ENCODE measurements at regions not wholly inside any gene's neighbourhood (a gene's known extent, or its start where the extent isn't known, plus 50 kb on each side); places are given as distances from the start of the nearest gene placed in this dataset.
"Not testable (repeated sequence)": the region's sequence is repeated elsewhere in the genome, so short reads cannot be mapped to it uniquely, and the experiment has no call there.

DNA sequence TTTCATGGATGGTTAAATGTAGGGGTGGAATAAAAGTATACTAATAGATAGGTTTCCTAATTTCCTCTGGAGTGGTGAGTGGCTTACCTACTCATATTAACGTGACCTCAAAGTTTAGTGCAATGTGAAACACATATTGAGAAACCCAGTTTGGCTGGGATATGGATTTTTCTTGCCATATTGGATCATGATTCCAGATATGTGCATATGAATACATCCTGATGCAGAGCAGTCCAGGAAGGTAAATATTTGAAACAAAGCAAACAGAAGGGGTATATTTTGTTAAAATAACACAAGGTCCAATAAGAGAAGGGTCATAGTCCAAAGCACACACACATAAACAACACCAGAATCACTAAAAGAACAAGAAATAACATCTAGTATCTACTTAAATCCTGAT is 608.1 kb downstream of the PKHD1 start:
- intact Hi-C loops (cut with DNase I) = no loop called here
- no peak for DNase-seq (ENCODE audit: low spot score)

- DNase-seq (ENCODE audit: low spot score) = no peak
- intact Hi-C loops (cut with DNase I) = no loop called here
Observed at GRCh38 chr6:51480040-51480439, 607.4 kb downstream of the PKHD1 start.

- DNase-seq (ENCODE audit: low spot score); intact Hi-C loops (cut with DNase I): not testable (repeated sequence)
Observed at GRCh38 chr6:51485869-51486268, 601.5 kb downstream of the PKHD1 start.

DNA sequence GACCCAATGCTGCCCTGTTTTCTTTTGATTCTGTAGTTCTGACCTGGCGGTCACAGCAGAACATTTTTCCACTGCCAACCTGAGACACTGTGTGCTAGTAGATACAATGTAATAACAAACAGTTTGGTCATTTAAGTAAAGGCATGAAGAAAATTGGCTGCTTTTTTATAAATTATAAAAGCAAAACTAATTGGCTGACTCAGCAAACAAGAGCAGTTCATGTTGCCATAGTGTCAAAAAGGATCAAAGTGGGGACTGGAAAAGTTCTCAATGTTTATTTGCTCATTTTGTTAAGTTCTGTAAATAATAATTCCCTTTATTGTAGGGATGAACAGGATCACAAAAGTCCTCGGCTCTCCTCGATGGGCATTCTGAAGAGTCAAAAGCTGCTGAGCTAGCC is 599.5 kb downstream of the PKHD1 start:
- no peak for DNase-seq (ENCODE audit: low spot score)
- intact Hi-C loops (cut with DNase I) = no loop called here

DNA sequence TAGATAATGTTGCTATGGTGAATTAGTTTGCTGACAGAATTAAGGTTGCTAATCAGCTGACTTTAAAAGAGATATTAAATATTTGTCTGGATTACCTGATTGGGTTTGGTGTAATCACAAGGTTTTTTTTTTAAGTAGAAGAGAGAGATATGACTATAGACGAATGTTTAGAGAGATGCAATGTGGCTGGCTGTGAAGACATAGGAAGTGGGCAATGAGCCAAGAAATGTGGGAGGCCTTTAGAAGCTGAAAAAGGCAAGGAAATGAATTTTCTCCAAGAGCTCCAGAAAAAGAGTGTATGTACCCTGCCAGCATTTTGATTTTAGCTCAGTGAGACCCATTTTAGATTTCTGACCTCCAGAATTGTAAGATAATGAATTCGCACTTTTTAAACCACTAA is 598.3 kb downstream of the PKHD1 start:
- intact Hi-C loops (cut with DNase I) = no loop called here

GRCh38 chr6:51490101-51490500 is 597.3 kb downstream of the PKHD1 start:
- no peak for DNase-seq (ENCODE audit: low spot score)
- intact Hi-C loops (cut with DNase I) = no loop called here

More for the DNA sequence above, 598.3 kb downstream of the PKHD1 start:
- no peak for DNase-seq (ENCODE audit: low spot score)

- intact Hi-C loops (cut with DNase I) = no loop called here
- DNase-seq (ENCODE audit: low spot score) = no peak
Observed at GRCh38 chr6:51494342-51494741, 593.1 kb downstream of the PKHD1 start.

- intact Hi-C loops (cut with DNase I) = no loop called here
- no peak for DNase-seq (ENCODE audit: low spot score)
Observed at GRCh38 chr6:51495096-51495495, 592.3 kb downstream of the PKHD1 start.

GRCh38 chr6:51495610-51496396 is 591.6 kb downstream of the PKHD1 start:
- intact Hi-C loops (cut with DNase I) = no loop called here
- no peak for DNase-seq (ENCODE audit: low spot score)

- no peak for DNase-seq (ENCODE audit: low spot score)
- intact Hi-C loops (cut with DNase I) = loop anchor here in 1 of 2 donors (10.0 kb wide), 1 partner anchor 432 kb away; no protein-coding TSS in a partner anchor
Observed at GRCh38 chr6:51502996-51503395, 584.4 kb downstream of the PKHD1 start.

DNA sequence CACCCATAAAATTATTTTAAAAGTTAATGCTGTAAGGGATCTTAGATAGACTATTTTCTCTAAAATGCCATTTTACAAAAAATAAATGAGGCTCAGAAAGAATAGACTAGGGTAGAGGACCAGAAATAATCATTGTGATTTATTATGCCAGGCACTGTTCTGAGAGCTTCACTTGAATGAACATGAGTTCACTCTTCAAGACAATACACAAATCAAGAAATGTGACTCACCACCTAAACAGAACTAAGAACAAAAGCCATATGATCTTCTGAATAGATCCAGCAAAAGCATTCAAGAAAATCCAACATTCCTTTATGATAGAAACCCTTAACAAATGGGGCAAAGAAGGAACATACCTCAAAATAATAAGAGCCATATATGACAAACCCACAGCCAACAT is 582.0 kb downstream of the PKHD1 start:
- intact Hi-C loops (cut with DNase I) = loop anchor here in 1 of 2 donors (10.0 kb wide), 1 partner anchor 429 kb away; no protein-coding TSS in a partner anchor
- DNase-seq (ENCODE audit: low spot score) = no peak

DNA sequence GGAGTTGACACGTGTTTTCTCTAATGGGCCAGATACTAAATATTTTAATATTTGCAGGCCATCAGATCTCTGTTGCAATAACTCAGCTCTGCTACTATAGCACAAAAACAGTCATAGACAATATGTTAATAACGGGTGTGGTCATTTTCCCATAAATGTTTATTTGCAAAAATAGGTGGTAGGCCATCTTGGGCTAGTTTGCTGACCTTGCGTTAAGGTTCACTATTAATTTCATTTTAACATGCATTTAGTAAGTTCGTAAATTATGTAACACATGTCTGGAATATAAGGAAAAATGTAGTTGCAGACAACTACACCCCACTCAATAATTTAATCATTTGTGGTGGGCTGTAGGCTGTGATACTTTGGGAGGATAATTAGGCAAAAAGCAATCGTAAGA is 577.8 kb downstream of the PKHD1 start:
- intact Hi-C loops (cut with DNase I) = loop anchor here in 1 of 2 donors (10.0 kb wide), 1 partner anchor 425 kb away; no protein-coding TSS in a partner anchor

DNA sequence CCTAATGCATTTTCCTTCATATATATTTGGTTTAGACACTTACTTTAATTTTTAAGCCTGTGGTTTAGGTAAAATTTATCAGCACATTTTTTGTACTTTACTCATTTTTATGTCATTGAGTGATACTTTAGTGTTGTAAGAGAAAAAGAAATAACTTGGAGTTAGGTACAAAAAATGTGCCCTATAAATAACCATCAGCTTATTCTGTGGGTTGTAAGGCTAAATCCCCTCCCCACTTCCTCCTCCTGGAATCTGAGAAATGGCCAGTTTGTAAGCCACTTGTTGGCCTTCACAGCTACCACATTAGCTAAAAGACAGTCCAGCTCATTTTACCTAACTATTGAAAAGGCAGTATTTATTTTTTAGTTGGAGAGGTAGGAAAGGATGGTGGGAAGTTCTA is 576.3 kb downstream of the PKHD1 start:
- intact Hi-C loops (cut with DNase I) = no loop called here
- DNase-seq (ENCODE audit: low spot score) = no peak

More for the DNA sequence above, 577.8 kb downstream of the PKHD1 start:
- no peak for DNase-seq (ENCODE audit: low spot score)

DNA sequence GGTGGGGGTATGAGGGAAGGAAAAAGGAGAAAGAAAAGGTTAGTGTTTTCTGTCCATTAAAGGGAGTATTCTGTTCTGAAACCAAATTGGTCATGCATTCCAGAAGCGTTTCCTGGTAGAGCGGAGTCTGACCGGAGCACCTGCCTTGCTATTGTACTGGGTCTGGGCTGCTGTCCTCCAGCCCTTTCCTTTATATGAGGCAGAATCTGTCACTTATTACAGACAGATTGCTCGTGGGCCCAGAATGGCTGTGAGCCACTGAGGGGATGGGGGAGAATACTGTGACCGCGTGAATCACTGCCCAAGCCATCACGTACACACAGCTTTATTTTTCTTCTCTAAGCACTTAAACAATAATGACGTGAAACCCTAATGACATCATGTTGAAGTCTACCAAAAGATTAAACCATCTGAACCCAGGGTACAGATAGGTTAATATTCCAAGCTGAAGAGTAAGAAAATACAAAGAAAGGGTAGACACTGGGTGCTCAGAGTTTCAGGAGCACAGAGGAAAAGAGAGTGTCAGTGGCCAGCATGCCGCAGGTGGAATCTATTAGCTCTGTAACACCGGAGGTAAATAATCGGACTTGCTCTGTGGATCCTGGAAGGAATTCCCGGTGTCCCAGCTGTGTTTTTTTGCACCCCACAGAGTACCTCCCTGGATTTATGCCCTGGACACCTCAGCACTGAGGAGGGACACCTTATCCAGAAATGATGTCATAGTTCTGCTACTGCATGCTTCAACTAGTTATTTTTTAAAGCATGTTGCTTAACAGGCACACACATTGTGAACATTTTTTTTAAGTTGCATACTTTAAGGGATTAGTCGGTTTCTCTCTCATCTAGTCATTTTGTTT is 573.3 kb downstream of the PKHD1 start:
- intact Hi-C loops (cut with DNase I) = no loop called here

DNA sequence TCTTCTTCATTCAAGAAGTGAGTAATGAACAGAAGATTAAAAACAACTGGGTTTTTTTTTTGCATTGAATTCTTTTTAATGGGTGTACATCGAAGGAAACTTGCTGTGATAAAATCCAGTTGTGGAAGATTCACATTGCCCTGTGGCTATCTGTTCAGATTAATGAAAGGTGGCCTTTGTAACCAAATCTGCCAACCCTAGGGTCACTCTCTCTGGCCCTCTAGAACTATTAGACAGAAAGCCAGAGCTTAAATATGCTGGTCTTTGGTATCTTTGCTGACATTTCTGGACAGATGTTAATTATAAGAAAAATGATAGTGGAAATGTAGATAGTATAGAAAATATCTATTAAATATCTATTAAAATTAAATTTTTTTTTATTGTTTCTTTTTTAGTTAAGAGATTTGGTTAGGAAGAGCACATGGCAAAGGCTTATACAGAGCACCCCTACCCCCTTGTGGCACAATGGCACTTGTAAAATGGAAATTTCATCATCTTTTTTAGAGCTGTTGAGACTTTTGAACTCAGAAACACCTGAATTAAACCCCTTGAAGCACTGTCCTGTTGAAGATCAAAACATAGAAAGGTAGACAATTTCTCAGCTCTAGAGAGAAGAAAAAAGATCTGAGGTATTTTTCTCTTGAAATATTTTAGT is 572.5 kb downstream of the PKHD1 start:
- no peak for DNase-seq (ENCODE audit: low spot score)
- intact Hi-C loops (cut with DNase I) = no loop called here

More for the DNA sequence above, 573.3 kb downstream of the PKHD1 start:
- no peak for DNase-seq (ENCODE audit: low spot score)

- intact Hi-C loops (cut with DNase I) = no loop called here
Observed at GRCh38 chr6:51526049-51526448, 561.4 kb downstream of the PKHD1 start.

GRCh38 chr6:51526922-51527321 is 560.5 kb downstream of the PKHD1 start:
- intact Hi-C loops (cut with DNase I) = no loop called here
- DNase-seq (ENCODE audit: low spot score) = no peak

More at GRCh38 chr6:51526049-51526448, 561.4 kb downstream of the PKHD1 start:
- no peak for DNase-seq (ENCODE audit: low spot score)

DNA sequence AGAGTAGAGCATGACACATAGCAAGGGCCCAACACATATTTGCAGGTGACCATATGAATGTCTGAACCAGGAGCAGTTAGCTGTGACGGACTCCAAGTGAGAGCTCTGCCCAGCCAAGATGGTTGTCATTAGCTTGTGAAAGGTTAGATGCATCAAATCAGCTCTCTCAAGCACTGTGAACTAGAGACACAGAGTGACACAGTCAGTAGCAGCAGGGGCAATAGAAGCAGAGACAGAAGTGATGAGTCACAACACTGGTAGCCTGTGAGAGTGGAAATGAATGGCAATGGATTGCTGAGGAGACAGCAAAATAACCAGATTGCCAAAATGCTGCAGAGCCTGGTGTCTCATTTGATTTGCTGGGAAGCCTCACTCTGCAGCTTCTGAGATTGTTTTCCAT is 558.9 kb downstream of the PKHD1 start:
- intact Hi-C loops (cut with DNase I) = no loop called here
- DNase-seq (ENCODE audit: low spot score) = no peak

DNA sequence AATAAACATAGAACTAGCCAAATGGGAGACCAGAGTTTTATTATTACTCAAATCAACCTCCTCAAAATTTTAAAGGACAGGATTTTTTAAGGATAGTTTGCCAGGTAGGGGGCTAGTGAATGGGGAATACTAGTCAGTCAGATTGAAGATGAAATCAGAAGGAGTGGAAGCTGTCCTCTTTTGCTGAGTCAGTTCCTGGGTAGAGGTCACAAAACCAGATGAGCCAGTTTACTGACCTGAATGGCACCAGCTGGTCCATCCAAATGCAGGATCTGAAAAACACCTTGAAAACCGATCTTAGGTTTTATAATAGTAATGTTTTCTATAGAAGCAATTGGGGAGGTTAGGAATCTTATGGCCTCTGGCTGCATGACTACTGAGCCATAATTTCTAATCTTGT is 558.2 kb downstream of the PKHD1 start:
- intact Hi-C loops (cut with DNase I) = no loop called here
- DNase-seq (ENCODE audit: low spot score) = no peak

GRCh38 chr6:51531623-51532022 is 555.8 kb downstream of the PKHD1 start:
- DNase-seq (ENCODE audit: low spot score) = no peak
- intact Hi-C loops (cut with DNase I) = no loop called here

Data from posterior vena cava (tissue), 2 donors.